ENCODE measurements at regions not wholly inside any gene's neighbourhood (a gene's known extent, or its start where the extent isn't known, plus 50 kb on each side); places are given as distances from the start of the nearest gene placed in this dataset.

- no peak for TF ChIP-seq CTCF (IDR thresholded peaks at IDR 0.05; ENCODE audit: control insufficient read depth, insufficient read depth, low read depth, low read length, missing control alignments)
- DNase-seq (ENCODE audit: low read depth): no peak
- H3K4me3 ChIP-seq (ENCODE audit: control insufficient read depth, low read depth, low read length): no peak overlapping the region
Observed at GRCh38 chr5:118270526-118270925, 717.8 kb downstream of the DTWD2 start.

GRCh38 chr5:118258223-118258622 lies 730.1 kb downstream of the DTWD2 start:
- DNase-seq (ENCODE audit: low read depth): no peak
- no peak for TF ChIP-seq CTCF (IDR thresholded peaks at IDR 0.05; ENCODE audit: control insufficient read depth, insufficient read depth, low read depth, low read length, missing control alignments)
- H3K4me3 ChIP-seq (ENCODE audit: control insufficient read depth, low read depth, low read length): no peak overlapping the region

DNA sequence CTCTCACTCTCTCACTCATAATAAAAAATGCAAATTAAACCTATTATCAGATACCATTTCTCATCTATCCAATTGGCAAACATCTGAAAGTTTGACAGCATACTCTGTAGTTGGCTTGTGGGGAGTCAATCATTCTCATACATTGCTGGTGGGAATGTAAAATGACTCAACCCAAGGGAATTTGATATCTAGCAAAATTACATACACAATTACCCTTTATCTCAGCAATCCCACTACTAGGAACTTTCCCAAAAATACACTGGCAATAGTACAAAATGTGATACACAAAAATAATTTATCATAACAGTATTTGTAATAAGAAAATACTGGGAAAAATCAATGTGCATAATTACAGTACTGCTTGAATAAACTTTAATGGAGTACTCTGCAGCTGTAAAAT lies 731.3 kb downstream of the DTWD2 start:
- no peak for TF ChIP-seq CTCF (IDR thresholded peaks at IDR 0.05; ENCODE audit: control insufficient read depth, insufficient read depth, low read depth, low read length, missing control alignments)
- DNase-seq (ENCODE audit: low read depth): no peak
- no peak overlapping the region for H3K4me3 ChIP-seq (ENCODE audit: control insufficient read depth, low read depth, low read length)

DNA sequence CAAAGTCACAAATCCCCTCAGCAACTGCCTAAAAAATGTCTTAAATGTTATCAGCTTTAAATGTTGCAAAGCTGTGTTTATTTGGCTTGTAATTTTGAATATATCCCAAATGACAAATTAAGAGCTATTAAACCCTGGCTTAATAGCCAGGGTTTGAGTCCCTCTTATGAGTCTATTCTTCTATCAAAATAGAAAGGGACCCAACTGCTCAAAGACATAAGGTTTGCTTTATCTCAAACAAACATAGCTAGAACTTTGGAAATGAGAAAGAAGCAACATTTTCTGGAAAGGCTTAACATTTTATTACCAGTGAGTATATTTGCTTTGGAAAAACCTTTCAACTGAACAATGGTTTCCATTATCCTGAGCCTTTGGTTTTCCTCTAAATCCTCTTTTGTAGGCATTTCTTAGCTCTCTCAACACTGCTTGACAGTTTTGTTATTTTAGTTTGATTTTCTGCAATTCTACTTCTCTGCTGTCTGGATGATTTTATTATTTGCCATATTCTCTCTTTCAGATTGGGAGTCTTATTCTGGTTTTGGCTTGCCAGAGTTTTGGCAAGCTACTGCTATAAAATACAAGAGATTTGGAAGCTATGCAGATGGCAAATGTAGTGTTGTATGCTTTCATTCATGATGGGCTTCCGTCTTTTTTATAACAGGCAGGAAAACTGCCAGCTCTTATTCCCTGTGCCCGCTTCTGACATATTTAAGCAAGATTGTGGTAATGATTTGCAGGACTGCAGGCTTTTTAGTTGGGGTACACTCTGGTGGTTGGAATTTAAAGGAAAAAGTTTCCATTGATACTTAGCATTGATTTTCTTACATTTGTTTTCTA lies 734.9 kb downstream of the DTWD2 start:
- no peak for DNase-seq (ENCODE audit: low read depth)
- TF ChIP-seq CTCF (IDR thresholded peaks at IDR 0.05; ENCODE audit: control insufficient read depth, insufficient read depth, low read depth, low read length, missing control alignments): no peak
- H3K4me3 ChIP-seq (ENCODE audit: control insufficient read depth, low read depth, low read length): no peak overlapping the region

- DNase-seq (ENCODE audit: low read depth): no peak
- no peak for TF ChIP-seq CTCF (IDR thresholded peaks at IDR 0.05; ENCODE audit: control insufficient read depth, insufficient read depth, low read depth, low read length, missing control alignments)
- no peak overlapping the region for H3K4me3 ChIP-seq (ENCODE audit: control insufficient read depth, low read depth, low read length)
Observed at GRCh38 chr5:118249386-118249785, 739.0 kb downstream of the DTWD2 start.

DNA sequence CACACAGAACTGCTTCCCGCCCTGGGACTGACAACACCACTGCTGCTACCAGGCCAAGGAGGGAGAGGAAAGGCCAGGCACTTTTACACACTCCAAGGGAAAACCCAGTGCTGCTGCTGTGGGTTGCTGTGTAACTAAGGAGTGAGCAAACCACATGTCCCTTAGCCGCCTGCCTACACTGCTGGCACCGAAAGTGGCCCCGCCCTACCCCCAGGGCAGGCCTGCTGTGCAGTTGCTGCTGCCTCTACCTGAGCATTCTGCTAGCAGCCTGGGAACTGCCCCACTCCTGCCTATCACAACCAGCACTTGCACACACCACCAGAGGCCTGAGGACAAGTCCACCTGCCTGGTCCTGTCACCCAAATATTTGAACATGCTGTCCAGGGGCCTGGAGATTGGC lies 740.9 kb downstream of the DTWD2 start:
- DNase-seq (ENCODE audit: low read depth): no peak
- H3K4me3 ChIP-seq (ENCODE audit: control insufficient read depth, low read depth, low read length): no peak overlapping the region
- no peak for TF ChIP-seq CTCF (IDR thresholded peaks at IDR 0.05; ENCODE audit: control insufficient read depth, insufficient read depth, low read depth, low read length, missing control alignments)
